Endothelial cell (in vitro differentiated cells): ENCODE measurements at regions not wholly inside any gene's neighbourhood (a gene's known extent, or its start where the extent isn't known, plus 50 kb on each side); places are given as distances from the start of the nearest gene placed in this dataset.

Experiments used
- DNase-seq: peaks from one replicate; pipeline ENCODE4 v3.0.0; 2021; ENCODE audit warnings: low spot score
- H3K27ac Mint-ChIP-seq: one replicate; pipeline ENCODE4 v1.8.0; 2021; ENCODE audit warnings: mixed read lengths, inconsistent platforms; ENCODE audit not compliant: unreplicated experiment
- H3K27me3 Mint-ChIP-seq: one replicate; pipeline ENCODE4 v1.8.0; 2021; ENCODE audit warnings: mild to moderate bottlenecking, moderate library complexity, mixed read lengths, inconsistent platforms; ENCODE audit not compliant: unreplicated experiment
- H3K36me3 Mint-ChIP-seq: one replicate; pipeline ENCODE4 v1.8.0; 2021; ENCODE audit warnings: mild to moderate bottlenecking, low read depth, mixed read lengths, inconsistent platforms; ENCODE audit not compliant: unreplicated experiment
- H3K4me1 Mint-ChIP-seq: one replicate; pipeline ENCODE4 v1.8.0; 2021; ENCODE audit warnings: mild to moderate bottlenecking, mixed read lengths, inconsistent platforms; ENCODE audit not compliant: unreplicated experiment
- H3K4me3 Mint-ChIP-seq: one replicate; pipeline ENCODE4 v1.8.0; 2021; ENCODE audit warnings: mild to moderate bottlenecking, mixed read lengths, inconsistent platforms; ENCODE audit not compliant: unreplicated experiment
- H3K9me3 Mint-ChIP-seq: one replicate; pipeline ENCODE4 v1.8.0; 2021; ENCODE audit warnings: mixed read lengths, inconsistent platforms; ENCODE audit not compliant: unreplicated experiment
- CTCF ChIP-seq: fragments of 200-600 bp; sonication (generic); IDR thresholded peaks from one replicate; pipeline ENCODE4 v1.5.0; 2021; ENCODE audit warnings: antibody characterized with exemption; ENCODE audit not compliant: unreplicated experiment

GRCh38 chr7:155931396-155932085, 119.3 kb upstream of the SHH start:
- no peak for DNase-seq
- Mint-ChIP-seq H3K9me3 (no peaks in the 10 kb centered on the region), H3K4me1 (no peaks in the 10 kb centered on the region), H3K4me3 (no peak overlapping the region), H3K36me3 (no peaks in the 10 kb centered on the region), H3K27me3 (no peaks in the 10 kb centered on the region), H3K27ac (no peak overlapping the region)
- TF ChIP-seq CTCF: no peak

- no peaks in the 10 kb centered on the region for H3K4me1 Mint-ChIP-seq
- no peaks in the 10 kb centered on the region for H3K36me3 Mint-ChIP-seq
- TF ChIP-seq CTCF: no peak
- no peaks in the 10 kb centered on the region for H3K9me3 Mint-ChIP-seq
- H3K27me3 Mint-ChIP-seq: no peaks in the 10 kb centered on the region
- H3K4me3 Mint-ChIP-seq: no peak overlapping the region
- DNase-seq: no peak
- no peak overlapping the region for H3K27ac Mint-ChIP-seq
These were observed 118.3 kb upstream of the SHH start for GRCh38 chr7:155930527-155930926.

- H3K36me3 Mint-ChIP-seq: no peaks in the 10 kb centered on the region
- no peak for DNase-seq
- no peaks in the 10 kb centered on the region for H3K27me3 Mint-ChIP-seq
- H3K4me3 Mint-ChIP-seq: no peak overlapping the region
- no peaks in the 10 kb centered on the region for H3K4me1 Mint-ChIP-seq
- TF ChIP-seq CTCF: no peak
- H3K27ac Mint-ChIP-seq: no peak overlapping the region
- H3K9me3 Mint-ChIP-seq: no peaks in the 10 kb centered on the region
These were observed 117.8 kb upstream of the SHH start for GRCh38 chr7:155930061-155930460.

GRCh38 chr7:155928583-155928982, 116.3 kb upstream of the SHH start:
- no peaks in the 10 kb centered on the region for H3K27me3 Mint-ChIP-seq
- H3K36me3 Mint-ChIP-seq: no peaks in the 10 kb centered on the region
- no peak for DNase-seq
- H3K4me1 Mint-ChIP-seq: no peaks in the 10 kb centered on the region
- H3K4me3 Mint-ChIP-seq: no peak overlapping the region
- no peak for TF ChIP-seq CTCF
- H3K27ac Mint-ChIP-seq: no peak overlapping the region
- H3K9me3 Mint-ChIP-seq: no peaks in the 10 kb centered on the region

- H3K9me3 Mint-ChIP-seq: no peaks in the 10 kb centered on the region
- no peak overlapping the region for H3K27ac Mint-ChIP-seq
- H3K4me3 Mint-ChIP-seq: no peak overlapping the region
- TF ChIP-seq CTCF: no peak
- H3K4me1 Mint-ChIP-seq: no peaks in the 10 kb centered on the region
- DNase-seq: no peak
- H3K27me3 Mint-ChIP-seq: no peaks in the 10 kb centered on the region
- H3K36me3 Mint-ChIP-seq: no peaks in the 10 kb centered on the region
These were observed 115.6 kb upstream of the SHH start for GRCh38 chr7:155927905-155928304.
